ENCODE measurements at regions not wholly inside any gene's neighbourhood (a gene's known extent, or its start where the extent isn't known, plus 50 kb on each side); places are given as distances from the start of the nearest gene placed in this dataset.

DNA sequence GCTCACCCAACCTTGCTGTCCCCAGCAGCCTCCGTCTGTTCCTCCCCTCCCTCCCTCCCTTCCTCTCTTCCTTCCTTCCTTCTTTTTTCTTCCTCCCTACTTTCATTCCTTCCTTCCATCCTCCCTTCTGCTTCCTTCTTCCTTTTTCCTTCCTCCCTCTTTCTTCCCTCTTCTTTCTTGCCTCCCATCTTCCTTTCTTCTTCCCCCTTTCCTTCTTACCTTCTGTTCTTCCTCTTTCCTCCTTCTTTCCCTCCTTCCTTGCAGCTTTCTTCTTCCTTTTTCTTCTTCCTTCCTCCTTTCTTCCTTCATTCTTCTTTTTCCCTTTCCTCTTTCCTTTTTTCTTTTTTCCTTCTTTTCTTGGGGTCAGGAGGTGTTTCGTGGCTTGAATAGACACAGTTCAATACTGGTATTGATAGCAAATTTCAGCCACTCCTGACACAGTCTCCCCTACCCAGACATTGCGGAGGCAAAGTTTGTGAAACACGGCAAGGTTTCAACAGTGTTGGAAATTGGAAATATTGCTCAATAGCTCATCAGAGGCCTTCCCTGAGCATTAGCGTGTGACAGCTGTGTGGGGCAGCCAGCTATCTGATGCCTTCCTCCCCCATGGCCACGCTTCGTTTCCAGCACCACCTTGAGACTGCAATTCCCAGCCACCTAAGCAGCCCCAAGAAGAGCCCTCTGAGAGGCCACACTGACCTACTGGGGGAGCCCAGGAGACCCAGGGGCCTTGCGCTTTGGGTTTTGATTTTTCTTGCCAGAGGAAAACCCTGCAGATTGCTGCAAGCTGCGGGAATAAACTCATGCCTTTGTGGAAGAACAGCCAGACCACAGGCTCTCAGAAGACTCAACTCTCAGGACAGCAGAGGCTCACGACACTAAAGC lies 82.2 kb downstream of the KLF15 start:
- TF ChIP-seq POLR2AphosphoS5 (IDR thresholded peaks at IDR 0.05): no peak
- TF ChIP-seq, protein P1, sequence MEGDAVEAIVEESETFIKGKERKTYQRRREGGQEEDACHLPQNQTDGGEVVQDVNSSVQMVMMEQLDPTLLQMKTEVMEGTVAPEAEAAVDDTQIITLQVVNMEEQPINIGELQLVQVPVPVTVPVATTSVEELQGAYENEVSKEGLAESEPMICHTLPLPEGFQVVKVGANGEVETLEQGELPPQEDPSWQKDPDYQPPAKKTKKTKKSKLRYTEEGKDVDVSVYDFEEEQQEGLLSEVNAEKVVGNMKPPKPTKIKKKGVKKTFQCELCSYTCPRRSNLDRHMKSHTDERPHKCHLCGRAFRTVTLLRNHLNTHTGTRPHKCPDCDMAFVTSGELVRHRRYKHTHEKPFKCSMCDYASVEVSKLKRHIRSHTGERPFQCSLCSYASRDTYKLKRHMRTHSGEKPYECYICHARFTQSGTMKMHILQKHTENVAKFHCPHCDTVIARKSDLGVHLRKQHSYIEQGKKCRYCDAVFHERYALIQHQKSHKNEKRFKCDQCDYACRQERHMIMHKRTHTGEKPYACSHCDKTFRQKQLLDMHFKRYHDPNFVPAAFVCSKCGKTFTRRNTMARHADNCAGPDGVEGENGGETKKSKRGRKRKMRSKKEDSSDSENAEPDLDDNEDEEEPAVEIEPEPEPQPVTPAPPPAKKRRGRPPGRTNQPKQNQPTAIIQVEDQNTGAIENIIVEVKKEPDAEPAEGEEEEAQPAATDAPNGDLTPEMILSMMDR (IDR thresholded peaks at IDR 0.05): no peak
